Limb (tissue), 2 donors: ENCODE measurements at regions not wholly inside any gene's neighbourhood (a gene's known extent, or its start where the extent isn't known, plus 50 kb on each side); places are given as distances from the start of the nearest gene placed in this dataset.

Source experiments
- DNase-seq, 2 donors: peaks; one replicate each; pipeline ENCODE4 v3.0.0-alpha.2; 2016; ENCODE audit errors: extremely low spot score in 2 of 2

DNA sequence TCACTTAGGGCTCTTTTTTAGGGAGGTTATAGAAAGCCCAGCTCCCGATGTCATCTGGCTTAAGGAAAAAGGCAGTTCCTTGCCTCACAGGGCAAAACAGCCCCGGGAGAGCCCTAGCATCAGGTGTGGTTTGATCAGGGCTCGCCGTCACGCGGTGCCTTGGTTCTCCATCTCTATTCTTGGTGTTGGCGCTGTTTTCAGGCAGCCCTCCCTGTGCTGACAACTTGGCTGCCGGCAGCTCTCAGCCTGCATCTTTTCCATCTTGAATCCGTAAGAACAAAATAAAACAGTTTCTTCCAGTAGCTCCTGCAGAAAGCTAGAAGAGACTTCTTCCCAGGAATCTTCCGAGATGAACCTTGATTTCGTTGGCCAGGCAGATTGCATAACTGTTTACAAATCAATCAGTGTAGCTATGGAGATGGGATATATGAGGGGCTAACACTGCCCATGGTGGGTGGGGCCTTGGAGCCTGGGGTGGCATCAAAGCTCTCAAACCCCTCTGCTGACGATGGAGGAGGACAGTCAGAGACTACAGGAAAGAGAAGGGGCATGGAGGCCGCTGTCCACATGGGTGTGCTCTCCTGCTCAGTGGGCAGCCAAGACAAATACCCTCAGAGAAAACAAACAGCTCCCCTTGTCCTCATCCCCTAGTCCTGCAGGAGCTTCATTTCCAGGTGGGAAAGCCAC is 370.7 kb upstream of the C1orf174 start:
- DNase-seq: no peak

DNA sequence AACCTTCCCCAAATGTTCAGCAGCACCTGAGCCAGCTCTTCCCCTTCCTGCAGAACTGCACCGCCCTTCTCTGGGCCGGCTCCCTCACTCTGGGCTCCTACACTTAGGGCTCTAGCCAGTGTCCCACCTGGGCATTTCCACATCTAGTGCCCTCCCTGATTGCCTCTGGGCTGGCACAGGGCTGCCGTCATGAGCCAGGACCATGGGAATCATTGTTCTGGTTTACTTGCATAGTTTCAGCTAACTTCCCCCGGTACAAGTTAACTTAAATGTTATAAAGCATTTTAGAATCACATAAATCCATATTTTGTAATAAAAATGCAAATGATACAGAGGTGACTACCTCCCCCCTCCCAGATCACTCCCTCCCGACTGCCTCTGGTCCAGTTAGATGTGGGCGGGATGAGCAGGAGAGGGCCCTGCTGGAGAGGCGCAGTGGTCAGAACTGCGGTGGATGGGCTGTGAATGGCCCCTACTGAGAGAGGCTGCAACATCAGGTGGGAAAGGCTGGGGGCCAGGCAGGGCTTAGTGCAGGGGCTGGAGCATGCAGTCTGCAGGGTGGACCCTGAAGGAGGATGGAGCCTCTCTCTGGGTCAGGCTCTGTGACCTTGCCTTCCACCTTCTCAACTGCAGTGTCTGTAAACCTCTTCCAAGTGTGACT is 371.4 kb upstream of the C1orf174 start:
- no peak for DNase-seq

DNA sequence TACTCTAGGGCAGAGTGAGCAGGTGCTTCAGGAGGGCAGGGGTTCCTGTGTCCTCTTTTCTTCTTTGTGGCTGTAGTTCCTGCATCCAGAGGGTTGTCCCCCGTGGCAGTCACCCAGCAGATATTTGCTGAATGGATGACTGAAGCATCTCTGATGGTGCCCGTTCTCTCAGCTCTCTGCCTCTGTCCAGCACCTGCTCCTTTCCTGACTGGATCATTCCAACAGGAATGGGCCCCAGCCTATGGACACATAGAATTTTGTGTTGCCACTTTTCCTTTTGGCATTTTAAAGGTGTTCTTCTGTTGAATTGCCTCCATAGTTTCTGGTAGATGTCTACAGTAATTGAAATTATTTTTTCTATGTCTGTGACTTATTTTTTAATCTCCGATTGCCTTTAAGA is 372.5 kb upstream of the C1orf174 start:
- no peak for DNase-seq

DNA sequence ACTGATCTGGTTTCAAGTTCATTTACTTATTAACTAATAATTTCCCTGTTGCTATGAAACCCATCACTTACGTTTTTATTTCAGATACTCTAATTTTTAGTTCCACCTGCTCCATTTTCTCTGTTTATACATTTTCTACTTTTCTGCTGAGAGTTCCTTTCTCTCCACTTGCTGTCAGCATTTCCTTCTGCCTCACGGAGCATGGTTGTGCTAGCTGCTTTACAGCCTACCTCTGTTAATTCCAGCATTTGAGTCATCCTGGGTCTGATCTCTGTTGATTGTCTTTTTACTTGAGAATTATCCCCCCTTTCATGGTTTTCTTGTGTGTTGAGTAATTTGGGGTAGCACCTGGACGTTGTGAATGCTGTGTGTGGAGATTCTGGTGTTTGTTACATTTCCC is 373.2 kb upstream of the C1orf174 start:
- no peak for DNase-seq

DNA sequence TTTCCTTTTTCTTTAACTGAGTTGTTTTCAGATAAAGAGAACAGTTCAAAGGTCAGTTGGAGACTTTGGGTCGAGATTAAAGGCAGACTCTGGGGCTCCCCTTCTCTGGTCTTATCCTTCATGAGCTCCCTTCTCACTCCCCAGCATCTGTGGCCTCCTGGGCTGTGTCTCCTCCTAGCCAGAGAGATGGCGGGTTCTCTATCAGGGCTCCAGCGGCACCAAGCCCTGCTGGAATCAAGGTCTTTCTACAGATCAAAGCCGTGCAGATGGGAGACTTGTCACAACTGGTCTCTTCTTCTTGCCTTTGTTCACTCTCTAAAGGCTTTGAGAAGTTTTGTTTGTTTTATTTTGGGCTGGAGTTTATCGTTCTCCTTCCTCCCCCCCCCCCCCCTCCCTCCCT is 373.7 kb upstream of the C1orf174 start:
- DNase-seq: no peak

DNA sequence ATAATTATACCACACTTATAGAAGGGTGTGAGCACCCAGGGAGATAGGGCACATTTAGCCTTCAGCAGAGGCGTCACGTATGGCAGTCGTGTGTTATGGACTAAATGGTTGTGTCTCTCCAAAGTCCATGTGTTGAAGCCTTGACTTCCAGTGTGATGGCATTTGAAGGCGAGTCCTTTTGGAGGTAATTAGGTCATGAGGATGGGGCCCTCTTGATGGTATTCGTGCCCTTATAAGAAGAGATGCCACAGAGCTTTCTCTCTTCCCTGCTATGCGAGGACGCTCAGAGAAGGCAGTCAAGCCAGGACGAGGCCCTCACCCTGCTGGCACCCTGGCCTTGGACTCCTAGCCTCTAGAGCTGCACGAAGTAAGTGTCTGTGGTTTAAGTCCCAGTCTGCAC is 375.0 kb upstream of the C1orf174 start:
- DNase-seq: no peak

DNA sequence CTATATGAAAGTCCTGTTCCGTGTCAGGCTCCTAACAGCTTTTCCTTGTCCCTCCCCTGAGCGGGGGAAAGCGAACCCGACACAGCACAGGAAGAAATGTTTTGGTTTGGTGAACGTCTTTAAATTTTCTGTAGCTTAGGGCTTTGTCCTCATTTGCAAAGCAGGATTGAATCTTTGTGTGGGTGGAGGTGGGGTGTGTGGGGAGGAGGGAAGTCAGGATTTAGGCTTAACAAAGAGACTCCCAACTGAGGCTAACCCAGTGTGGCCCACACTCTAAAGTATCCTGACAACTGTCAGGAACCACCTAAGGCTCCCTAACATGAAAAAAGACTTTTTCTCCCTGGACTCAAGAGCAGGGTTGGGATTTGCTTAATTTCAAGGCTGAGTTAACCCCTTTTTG is 376.2 kb upstream of the C1orf174 start:
- DNase-seq: no peak

DNA sequence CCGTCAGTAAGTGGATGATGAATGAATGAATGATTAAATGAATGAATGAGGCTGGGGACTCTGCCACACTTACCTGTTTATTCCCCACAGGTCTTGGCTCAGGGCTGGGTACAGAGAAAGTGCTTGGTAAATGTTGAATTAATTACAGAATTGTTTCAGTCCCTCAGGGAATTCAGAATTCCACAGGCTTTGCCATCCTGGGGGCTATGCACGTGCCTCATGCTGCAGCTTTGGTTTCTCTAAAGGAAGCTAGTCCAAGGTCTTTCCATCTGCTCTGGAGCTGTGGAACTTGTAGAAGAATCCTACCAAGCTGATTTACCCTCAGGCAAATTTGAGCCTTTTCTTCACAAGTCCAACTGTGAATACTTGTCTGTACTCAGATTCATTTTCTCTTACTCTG is 376.8 kb upstream of the AJAP1 start:
- no peak for DNase-seq

DNA sequence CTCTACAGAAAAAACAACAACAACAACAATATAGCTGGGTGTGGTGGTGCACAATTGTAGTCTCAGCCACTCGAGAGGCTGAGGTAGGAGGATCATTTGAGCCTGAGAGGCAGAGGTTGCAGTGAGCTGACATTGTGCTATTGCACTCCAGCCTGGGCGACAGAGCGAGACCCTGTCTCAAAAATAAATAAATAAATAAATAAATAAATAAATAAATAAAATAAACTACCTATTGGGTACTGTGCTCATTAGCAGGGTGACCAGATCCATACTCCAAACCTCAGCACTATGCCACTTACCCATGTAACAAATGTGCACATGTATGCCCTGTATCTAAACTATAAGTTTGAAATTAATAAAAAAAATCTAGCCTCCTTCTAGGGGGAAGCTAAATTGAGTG is 369.4 kb upstream of the AJAP1 start:
- DNase-seq: no peak

DNA sequence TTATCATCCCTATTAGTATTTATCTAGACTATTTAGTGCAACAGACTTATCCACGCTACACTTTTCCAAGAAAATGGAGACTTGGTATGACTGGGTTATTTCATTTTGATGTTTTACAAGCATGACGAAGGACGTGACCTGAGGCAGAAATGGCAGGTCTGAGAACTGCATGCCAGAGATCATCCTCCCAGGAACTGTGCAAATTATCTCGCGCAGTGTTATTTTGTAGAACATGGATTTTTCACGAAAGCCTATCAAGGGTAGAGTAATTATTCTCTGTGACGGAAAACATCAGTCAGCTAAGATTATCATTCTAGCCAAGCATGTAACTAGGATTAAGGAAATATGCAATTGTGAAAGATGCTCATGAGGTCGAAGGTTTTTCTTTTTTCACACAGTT is 361.5 kb upstream of the AJAP1 start:
- DNase-seq: no peak

DNA sequence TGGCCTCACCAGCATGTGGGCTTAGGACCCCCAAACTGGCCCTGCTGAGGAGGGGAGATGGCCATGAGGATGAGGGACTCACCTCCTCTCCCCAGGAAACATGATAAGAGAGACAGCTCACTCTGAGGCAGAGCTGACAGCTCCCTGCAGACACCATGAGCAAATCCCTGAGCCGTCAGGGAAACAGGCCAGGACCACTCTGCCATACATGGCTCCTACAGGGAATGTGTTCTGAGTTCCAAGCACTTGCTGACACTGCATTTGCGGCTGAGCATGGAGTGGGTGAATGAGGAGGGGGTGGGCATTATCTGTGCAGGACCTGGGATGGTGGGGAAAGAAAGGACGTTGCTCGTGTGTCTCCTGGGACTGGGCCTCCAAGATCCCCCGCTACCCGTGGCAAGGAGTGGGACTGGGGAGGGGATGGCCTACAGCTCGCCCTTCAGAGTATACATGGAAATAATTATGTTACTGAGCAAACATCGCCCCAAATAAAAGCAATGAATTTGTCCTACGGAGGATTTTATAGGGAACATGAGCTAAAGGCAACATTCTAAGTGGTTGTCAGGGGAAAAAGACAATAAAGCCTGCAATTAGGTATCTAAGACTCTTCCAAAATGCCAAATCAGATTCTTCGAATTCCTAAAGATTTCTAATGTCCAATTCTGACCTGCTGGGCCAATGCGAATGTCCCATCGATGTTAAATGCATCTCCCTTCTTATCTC is 355.9 kb upstream of the AJAP1 start:
- DNase-seq: no peak

DNA sequence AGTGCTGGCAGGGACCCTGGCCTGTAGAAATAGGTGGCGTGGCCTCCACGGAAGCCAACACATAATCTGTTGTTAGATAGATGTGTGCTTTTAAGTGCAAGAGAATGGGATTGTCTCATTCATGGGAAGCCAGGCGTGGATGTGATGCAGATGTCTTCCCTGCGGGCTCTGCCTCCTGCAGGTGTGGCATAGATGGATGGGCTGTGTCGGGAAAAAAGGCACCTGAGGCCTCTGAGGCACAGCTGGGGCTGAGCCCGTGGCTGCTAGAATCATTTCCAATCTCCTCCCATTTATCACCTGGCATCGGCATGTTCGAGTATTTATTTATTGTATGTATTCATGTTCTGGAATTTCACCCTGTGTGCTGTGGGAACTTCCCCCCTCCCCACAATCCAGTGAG is 353.4 kb upstream of the AJAP1 start:
- DNase-seq: no peak

DNA sequence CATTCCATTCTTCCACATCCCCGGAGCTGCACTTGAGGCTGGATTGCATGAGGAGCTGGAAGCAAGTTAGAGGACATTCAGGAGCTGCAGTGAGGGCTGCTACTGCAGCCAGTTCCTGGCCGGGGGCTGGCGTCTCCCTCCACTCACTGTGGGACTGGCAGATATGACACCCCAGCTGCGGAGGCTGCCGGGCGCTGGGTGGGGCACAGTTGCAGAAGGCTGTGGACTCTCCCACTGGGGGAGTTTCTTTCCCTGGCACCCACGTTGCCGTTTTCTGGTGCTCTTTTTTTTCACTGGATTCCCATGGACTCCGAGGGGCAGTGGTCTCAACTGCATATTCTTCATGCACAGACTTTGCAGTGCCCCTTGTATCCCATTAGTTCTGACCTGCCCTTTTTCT is 351.1 kb upstream of the AJAP1 start:
- DNase-seq: no peak

DNA sequence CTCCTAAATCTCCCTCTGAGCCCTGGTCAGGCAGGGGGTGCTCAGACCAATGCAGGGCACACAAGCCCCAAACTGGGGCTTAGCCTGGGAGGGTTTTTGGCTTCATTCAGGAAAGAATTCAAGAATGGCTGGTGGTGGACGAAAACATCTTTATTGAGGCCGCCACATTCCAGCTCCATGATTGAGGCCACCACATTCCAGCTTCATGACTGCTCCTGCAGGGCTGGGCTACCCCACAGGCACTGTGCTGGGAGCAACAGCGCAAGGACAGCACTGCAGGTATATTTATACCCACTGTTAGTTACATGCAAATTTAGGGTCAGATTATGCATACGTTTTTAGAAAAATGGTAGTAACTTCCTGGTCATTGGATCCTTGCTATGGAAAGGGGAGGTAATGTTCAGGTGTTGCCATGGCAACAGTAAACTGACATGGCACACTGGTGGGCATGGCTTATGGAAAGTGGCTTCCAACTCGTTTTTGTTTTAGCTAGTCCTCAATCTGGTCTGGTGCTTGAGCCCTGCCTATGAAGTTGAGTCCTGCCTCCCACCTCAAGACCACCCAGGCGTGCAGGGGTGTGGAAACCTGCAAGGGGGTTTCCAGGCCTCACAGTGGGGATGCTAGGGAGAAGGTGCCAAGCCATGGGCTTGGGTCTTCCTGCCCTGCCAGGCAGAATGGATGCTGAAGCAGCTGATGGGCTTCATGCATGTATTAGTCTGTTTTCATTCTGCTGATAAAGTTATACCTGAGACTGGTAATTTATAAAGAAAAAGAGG is 348.7 kb upstream of the AJAP1 start:
- DNase-seq: no peak

DNA sequence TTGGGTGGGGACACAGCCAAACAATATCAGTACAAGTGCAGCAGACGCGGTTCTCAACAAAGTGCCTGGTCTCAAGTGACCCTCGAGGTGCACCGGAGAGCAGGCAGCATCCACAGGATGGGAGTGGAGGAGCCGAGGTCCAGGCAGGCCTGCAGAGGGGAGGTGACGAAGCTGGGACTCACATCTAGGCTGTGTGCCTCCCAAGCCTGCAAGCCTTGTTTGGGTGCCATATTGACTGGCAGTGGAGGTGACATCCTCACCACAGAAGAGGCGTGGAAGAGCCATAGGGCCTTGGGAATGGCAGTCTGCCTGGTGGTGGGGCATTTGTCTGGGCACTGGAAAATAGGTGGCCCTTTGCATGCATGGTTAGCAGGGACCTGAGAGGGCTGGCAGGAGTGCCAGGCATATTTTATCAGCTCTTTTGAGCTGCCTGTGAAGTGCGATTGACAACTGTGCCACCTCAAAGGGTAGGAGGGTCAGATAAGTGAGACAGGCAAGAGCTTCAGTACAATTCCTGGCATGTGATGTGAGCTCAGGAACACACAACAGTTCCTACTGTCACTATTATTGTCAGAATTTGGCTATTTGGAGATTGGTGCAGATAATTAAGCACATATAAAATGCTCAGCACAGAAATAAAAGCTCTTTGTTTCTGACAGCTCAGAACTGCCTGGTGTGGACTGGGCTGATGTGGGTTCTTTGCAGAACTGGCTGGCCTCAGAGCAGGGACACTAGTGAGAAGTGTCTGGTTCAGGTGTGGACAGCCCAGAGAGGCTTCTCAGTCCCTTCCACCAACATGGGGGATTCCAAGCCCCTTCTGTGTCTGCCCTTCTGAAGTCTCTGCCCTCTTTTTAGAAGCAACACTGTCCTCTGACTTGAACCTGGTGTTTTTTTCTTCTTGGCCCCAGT is 347.6 kb upstream of the AJAP1 start:
- DNase-seq: no peak

DNA sequence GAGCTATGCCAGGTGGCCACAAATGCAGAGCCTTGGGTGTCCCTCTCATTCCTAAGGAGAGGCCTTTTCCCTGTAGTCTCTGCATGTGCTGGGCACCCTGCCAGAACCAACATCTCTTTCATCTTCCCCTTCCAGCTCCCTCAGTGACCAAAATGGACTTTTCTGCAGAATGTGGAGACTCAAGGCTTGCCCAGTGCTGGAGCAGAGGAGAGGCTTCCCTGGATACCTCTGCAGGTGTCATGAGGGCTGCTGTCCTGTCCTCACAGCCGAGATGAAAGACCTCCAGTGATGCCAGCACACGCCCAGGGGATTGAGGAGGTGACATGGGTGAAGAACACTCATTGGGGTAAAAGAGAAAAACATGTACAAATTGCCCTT is 347.0 kb upstream of the AJAP1 start:
- no peak for DNase-seq

DNA sequence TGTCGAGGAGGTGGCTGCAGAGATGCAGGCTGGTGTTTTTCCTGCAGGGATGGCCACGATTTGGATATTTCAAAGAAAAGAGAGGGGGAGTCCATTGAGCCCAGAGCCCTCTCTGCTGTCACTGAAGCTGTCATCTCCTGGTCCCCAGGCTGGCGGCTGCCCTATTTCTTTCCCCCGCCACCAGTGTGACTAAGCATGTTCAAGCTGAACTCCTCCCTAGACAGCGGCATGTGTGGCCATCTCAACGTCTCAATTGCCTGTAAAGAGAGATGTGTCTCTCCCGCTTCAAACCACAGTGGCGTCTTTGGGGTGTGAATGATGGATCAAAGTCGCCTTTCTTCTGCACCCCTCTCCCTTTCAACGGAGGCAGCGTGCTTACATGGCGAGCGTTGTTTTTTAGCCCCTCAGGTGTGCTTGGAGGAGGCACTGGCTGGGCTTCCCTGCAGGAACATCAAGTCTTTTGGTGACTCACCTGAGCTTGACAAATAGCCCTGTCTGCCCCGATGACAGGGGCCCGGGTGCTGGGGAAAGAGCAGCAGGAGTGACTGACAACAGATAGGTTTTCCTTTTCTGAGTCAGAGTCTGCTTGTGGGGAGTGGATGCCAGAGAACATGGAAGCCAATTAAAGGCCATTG is 346.4 kb upstream of the AJAP1 start:
- no peak for DNase-seq

DNA sequence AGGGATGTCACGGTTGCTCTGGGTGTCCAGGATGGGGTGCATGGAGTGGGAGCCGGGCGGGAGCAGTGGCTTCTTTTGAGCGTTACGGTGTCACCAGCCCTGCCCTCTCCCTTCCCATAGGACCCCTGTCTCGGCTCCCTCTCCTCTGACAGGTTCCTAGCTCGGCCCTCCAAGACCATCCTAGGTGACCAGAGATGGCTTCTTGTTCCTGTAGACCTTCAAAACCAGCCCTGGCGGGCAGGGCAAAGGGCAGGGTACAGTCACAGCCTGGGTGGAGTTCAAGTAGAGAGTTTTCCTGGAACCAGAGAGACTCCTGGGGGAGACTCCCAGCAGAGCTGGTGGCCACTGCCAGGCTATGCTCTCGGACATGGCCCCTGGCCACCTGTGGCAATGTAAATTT is 345.6 kb upstream of the AJAP1 start:
- DNase-seq: no peak

DNA sequence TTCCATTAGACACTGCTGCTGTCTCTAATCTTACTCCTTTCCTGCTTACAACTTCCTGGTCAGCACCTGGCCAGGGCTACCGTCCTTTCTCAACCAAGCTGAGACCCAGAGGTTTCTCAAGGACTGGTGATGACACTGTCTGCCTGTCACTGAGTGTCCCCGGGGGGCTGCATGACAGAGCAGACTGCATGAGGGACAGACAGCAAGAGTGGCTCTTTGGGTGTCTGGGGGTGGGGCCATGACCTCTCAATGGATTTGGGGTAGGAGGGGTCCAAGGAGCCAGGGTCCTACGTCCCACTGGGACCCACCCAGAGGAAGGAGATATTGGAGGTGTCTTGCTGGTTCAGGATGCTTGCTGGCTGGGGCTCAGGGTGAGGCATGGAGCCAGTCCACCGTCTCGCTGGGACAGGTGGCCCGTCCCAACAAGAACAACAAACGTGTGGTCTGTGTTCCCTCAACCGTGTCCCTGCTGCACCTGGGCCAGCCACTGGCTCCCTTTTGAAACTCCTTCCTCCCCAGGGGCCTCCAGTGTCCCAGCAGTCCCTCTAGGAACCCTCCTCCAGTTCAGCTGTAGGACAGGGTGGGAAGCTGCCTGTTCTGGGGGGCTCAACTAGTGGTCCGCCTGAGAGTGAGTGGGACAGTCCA is 344.6 kb upstream of the AJAP1 start:
- peak in 1 of 2 donors; percentile 11 for DNase-seq

DNA sequence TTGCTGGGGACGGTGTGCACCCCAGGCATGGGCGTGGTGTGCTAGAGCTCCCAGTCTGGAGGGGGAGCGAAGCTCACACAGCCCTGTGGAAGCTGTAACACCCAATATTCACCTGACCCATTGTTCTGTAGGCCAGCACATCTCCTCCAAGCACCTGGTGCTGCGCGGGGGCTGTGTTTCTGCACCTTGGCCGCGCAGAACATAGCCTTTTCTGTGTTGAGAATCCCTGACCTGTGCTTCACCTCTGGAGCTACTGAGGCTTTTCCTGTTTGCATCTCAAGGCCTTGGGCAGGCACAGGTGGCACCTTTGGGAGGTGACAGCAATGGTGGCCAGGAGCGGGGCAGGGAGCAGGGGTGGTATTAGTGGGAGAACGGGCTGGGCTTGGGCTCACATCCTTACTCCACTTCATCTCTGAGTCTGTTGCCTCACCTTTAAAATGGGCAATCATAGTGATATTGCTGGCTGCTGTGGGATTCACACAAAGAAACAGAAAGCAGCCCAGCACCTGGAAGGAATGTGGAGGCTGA is 343.9 kb upstream of the AJAP1 start:
- DNase-seq: peak in 1 of 2 donors; percentile 6
